ENCODE measurements at regions not wholly inside any gene's neighbourhood (a gene's known extent, or its start where the extent isn't known, plus 50 kb on each side); places are given as distances from the start of the nearest gene placed in this dataset.

GRCh38 chr12:19746471-19746870 is 307.2 kb downstream of the AEBP2 start:
- Mint-ChIP-seq H3K4me1 (no peaks in the 10 kb centered on the region), H3K36me3 (peaks cover 8% of the 10 kb centered on the region; the same call in 1 of the 2 replicates), H3K9me3 (peaks cover 21% of the 10 kb centered on the region), H3K4me3 (no peak overlapping the region), H3K27me3 (ENCODE audit: low read depth) (no peaks in the 10 kb centered on the region), H3K27ac (no peak overlapping the region)
- ATAC-seq (no peak), DNase-seq (ENCODE audit: low spot score) (no peak)
- ChIA-PET CTCF (interaction anchor here (1.0 kb wide), 1 partner anchor 11 kb away, joined by 3 read pairs; no protein-coding TSS in a partner anchor), POLR2A (no interaction called here)
- TF ChIP-seq SP1 (CRISPR knock-in tag; conservative IDR thresholded peaks at IDR 0.05) (no peak), NR1H2 (CRISPR knock-in tag; IDR thresholded peaks at IDR 0.05) (no peak), JUN (CRISPR knock-in tag; IDR thresholded peaks at IDR 0.05) (no peak), ZSCAN18 (CRISPR knock-in tag; IDR thresholded peaks at IDR 0.05) (no peak), IRF2 (CRISPR knock-in tag; IDR thresholded peaks at IDR 0.05; ENCODE audit: borderline replicate concordance, low read depth) (no peak), GABPB1 (CRISPR knock-in tag; IDR thresholded peaks at IDR 0.05) (no peak), CTCF (IDR thresholded peaks at IDR 0.05) (no peak), ZNF263 (CRISPR knock-in tag; IDR thresholded peaks at IDR 0.05; ENCODE audit: low read depth) (no peak), ZNF423 (CRISPR knock-in tag; IDR thresholded peaks at IDR 0.05) (no peak), NR2C2 (CRISPR knock-in tag; IDR thresholded peaks at IDR 0.05) (no peak), ATF2 (CRISPR knock-in tag; IDR thresholded peaks at IDR 0.05; ENCODE audit: borderline replicate concordance, low read depth) (no peak)
- TF ChIP-seq, protein P1, sequence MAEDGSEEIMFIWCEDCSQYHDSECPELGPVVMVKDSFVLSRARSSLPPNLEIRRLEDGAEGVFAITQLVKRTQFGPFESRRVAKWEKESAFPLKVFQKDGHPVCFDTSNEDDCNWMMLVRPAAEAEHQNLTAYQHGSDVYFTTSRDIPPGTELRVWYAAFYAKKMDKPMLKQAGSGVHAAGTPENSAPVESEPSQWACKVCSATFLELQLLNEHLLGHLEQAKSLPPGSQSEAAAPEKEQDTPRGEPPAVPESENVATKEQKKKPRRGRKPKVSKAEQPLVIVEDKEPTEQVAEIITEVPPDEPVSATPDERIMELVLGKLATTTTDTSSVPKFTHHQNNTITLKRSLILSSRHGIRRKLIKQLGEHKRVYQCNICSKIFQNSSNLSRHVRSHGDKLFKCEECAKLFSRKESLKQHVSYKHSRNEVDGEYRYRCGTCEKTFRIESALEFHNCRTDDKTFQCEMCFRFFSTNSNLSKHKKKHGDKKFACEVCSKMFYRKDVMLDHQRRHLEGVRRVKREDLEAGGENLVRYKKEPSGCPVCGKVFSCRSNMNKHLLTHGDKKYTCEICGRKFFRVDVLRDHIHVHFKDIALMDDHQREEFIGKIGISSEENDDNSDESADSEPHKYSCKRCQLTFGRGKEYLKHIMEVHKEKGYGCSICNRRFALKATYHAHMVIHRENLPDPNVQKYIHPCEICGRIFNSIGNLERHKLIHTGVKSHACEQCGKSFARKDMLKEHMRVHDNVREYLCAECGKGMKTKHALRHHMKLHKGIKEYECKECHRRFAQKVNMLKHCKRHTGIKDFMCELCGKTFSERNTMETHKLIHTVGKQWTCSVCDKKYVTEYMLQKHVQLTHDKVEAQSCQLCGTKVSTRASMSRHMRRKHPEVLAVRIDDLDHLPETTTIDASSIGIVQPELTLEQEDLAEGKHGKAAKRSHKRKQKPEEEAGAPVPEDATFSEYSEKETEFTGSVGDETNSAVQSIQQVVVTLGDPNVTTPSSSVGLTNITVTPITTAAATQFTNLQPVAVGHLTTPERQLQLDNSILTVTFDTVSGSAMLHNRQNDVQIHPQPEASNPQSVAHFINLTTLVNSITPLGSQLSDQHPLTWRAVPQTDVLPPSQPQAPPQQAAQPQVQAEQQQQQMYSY (CRISPR knock-in tag; IDR thresholded peaks at IDR 0.05): no peak
- TF ChIP-seq, protein P2, sequence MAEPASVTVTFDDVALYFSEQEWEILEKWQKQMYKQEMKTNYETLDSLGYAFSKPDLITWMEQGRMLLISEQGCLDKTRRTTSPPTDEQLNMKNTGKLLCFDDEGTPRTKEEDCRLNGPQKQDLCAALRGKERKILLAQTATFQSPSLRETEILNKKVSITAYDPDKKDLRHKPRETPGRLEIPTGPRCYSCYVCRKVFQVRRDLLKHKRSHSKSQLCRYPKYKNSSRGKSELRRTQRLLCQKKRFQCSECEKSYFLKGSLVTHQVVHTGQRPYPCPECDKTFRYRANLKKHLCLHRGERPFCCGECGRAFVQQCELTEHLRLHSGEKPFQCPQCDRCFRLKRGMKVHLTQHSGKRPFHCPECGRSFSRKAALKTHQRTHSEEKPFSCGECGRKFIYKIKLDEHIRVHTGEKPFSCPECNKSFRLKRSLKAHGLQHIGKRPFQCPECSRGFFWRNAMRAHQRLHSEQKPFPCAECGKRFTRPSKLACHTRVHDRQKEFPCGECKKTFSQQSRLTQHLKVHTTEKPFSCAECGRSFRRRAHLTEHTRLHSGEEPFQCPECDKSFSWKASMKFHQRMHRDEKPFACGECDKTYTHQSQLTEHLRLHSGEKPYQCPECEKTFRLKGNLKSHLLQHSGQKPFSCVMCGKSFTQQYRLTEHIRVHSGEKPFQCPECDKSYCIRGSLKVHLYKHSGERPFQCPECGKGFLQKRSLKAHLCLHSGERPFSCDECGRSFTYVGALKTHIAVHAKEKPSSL (CRISPR knock-in tag; conservative IDR thresholded peaks at IDR 0.05): no peak

- POLR2A ChIA-PET: no interaction called here
- Mint-ChIP-seq H3K4me1 (no peaks in the 10 kb centered on the region), H3K9me3 (peaks cover 38% of the 10 kb centered on the region), H3K4me3 (no peak overlapping the region), H3K27me3 (ENCODE audit: low read depth) (no peaks in the 10 kb centered on the region), H3K27ac (no peak overlapping the region), H3K36me3 (peaks cover 17% of the 10 kb centered on the region)
- TF ChIP-seq GRHL2 (CRISPR knock-in tag; IDR thresholded peaks at IDR 0.05; ENCODE audit: insufficient replicate concordance, severe bottlenecking): no peak
- DNase-seq (ENCODE audit: low spot score) (no peak), ATAC-seq (no peak)
- CTCF ChIA-PET: no interaction called here
These were observed 310.7 kb downstream of the AEBP2 start for GRCh38 chr12:19749906-19750574.
